Dermis microvascular lymphatic vessel endothelial cell (primary cell): ENCODE measurements at regions not wholly inside any gene's neighbourhood (a gene's known extent, or its start where the extent isn't known, plus 50 kb on each side); places are given as distances from the start of the nearest gene placed in this dataset.

Source experiments
- DNase-seq, 2 donors: peaks; one replicate each; pipeline versions ENCODE4 v3.0.0 to v3.0.0-alpha.2; 2010; ENCODE audit warnings: low read depth in 2 of 2

- no peak for DNase-seq
Observed at GRCh38 chr3:130260918-130261317, 84.6 kb upstream of the COL6A5 start.

- no peak for DNase-seq
Observed at GRCh38 chr3:130263708-130264107, 81.8 kb upstream of the COL6A5 start.

DNA sequence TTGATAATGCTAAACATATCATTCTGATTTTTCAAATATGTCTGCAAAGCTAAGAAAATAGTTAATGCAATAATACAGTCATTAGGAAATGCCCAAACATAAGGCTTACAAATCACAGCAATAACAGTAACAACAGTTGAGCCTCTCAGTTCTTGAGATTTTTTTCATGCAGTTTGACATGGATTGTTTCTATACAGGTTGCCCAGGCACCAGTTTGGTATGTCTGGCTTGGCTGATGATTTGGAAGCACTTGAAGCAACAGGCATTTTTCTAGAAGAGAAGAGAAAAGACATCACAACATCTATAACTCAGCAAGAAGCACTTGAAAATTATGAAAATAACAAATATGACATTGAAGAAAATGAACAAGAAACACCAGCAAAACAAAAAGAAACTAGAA lies 78.7 kb upstream of the COL6A5 start:
- no peak for DNase-seq

DNA sequence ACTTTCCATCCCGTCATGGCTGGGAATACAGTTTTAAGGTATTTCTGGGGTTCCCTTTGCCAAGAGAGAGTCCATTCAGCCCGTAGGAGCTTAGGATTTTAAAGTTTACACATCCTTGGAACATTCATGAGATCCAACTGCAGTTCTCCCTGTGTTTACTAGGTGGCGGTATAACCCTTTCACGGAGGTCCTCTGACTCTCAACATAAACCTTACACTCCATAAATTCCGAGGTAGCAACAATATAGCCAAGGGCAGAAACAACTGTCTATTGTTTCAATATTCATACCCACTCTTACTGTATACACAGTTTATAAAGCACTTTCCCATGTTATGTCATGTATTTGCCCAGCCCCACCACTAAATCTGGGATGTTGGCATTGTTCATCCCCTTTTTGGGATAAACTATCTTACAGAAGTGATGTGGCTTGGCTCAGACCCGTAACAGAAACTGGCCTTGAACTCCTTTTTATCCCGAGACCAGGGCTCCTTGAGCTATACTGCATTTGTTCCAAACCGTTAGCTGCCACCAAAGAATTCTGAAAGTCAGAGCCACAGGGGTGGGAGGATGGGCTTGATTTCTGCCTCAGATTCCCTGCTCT lies 69.2 kb upstream of the COL6A5 start:
- DNase-seq, result peak; percentile 24 to 56

GRCh38 chr3:130288670-130289069 lies 56.8 kb upstream of the COL6A5 start:
- no peak for DNase-seq

GRCh38 chr3:130291148-130291547 lies 54.3 kb upstream of the COL6A5 start:
- DNase-seq, result no peak

GRCh38 chr3:130293247-130293646 lies 52.2 kb upstream of the COL6A5 start:
- no peak for DNase-seq
